Ovary (tissue), 3 donors: ENCODE measurements at regions not wholly inside any gene's neighbourhood (a gene's known extent, or its start where the extent isn't known, plus 50 kb on each side); places are given as distances from the start of the nearest gene placed in this dataset.

ENCODE experiments used
- CTCF ChIP-seq, 3 donors: fragments of 450-650 bp in 2 of 3; fragments of 200-600 bp in 1 of 3; IDR thresholded peaks; one replicate each; pipeline versions ENCODE4 v1.5.1 to v1.8.0; 2016 to 2022; ENCODE audit warnings: antibody characterized with exemption in 3 of 3, mild to moderate bottlenecking in 1 of 3
- EP300 ChIP-seq: sonication (generic); formaldehyde crosslinking; IDR thresholded peaks from one replicate; pipeline ENCODE4 v1.6.1; 2017; ENCODE audit warnings: antibody characterized with exemption
- POLR2A ChIP-seq: fragments of 450-650 bp; IDR thresholded peaks from one replicate; pipeline ENCODE4 v1.6.1; 2017; ENCODE audit warnings: antibody characterized with exemption, mild to moderate bottlenecking, moderate library complexity
- donor health status: DM: no; HTN: no; CAD: no.

GRCh38 chr7:82676777-82677463 lies 233.3 kb upstream of the CACNA2D1 start:
- TF ChIP-seq POLR2A (no peak), CTCF (IDR thresholded peaks at IDR 0.05) (no peak), EP300 (no peak)
